ENCODE measurements at regions not wholly inside any gene's neighbourhood (a gene's known extent, or its start where the extent isn't known, plus 50 kb on each side); places are given as distances from the start of the nearest gene placed in this dataset.

DNA sequence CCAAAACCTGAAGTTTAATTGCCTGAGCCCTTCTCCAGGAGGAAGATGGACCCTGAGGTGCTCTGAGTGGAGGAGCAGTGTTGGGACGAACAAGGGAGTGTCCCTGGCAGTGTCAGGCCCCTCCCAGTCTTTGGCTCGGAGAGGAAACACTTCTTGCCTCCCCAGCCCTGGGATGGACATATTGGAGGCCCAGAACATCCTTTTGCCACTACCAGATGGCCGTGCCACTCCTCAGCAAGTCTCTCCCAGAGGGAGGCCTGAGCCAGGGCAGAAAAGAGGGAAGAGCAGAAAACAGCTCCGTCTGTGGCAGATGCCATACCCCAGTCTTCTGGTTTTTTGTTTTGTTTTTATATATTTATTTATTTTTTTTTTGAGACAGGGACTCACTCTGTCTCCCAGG is 91.5 kb upstream of the CRHR1 start:
- H3K27ac Mint-ChIP-seq, result no peak overlapping the region
- H3K9me3 Mint-ChIP-seq, result no peaks in the 10 kb centered on the region
- no peaks in the 10 kb centered on the region for H3K36me3 Mint-ChIP-seq (ENCODE audit: low read depth)
- peaks cover 42% of the 10 kb centered on the region for H3K27me3 Mint-ChIP-seq (ENCODE audit: low read depth)
- TF ChIP-seq, protein P1, sequence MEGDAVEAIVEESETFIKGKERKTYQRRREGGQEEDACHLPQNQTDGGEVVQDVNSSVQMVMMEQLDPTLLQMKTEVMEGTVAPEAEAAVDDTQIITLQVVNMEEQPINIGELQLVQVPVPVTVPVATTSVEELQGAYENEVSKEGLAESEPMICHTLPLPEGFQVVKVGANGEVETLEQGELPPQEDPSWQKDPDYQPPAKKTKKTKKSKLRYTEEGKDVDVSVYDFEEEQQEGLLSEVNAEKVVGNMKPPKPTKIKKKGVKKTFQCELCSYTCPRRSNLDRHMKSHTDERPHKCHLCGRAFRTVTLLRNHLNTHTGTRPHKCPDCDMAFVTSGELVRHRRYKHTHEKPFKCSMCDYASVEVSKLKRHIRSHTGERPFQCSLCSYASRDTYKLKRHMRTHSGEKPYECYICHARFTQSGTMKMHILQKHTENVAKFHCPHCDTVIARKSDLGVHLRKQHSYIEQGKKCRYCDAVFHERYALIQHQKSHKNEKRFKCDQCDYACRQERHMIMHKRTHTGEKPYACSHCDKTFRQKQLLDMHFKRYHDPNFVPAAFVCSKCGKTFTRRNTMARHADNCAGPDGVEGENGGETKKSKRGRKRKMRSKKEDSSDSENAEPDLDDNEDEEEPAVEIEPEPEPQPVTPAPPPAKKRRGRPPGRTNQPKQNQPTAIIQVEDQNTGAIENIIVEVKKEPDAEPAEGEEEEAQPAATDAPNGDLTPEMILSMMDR (IDR thresholded peaks at IDR 0.05; ENCODE audit: unreplicated experiment in 3 of 3), result no peak
- H3K4me1 Mint-ChIP-seq, result no peaks in the 10 kb centered on the region
- no peak overlapping the region for H3K4me3 Mint-ChIP-seq

DNA sequence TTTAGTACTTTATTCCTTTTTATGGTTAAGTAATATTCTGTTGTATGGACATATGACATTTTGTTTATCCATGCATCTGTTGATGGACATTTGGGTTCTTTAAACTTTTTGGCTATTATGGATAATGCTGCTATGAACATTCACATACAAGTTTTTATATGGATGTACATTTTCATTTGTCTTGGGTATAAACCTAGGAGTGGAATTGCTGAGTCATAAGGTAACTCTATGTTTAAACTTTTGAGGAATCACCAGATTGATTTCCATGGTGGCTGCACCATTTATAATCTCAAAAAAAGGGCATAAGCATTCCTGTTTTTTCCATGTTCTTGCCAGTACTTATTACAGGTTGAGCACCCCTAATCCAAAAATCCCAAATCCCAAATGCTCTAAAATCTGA is 90.3 kb upstream of the CRHR1 start:
- TF ChIP-seq, protein P1 (IDR thresholded peaks at IDR 0.05; ENCODE audit: unreplicated experiment in 3 of 3), result no peak
- no peaks in the 10 kb centered on the region for H3K4me1 Mint-ChIP-seq
- H3K36me3 Mint-ChIP-seq (ENCODE audit: low read depth), result no peaks in the 10 kb centered on the region
- peaks cover 42% of the 10 kb centered on the region for H3K27me3 Mint-ChIP-seq (ENCODE audit: low read depth)
- H3K27ac Mint-ChIP-seq, result no peak overlapping the region
- no peaks in the 10 kb centered on the region for H3K9me3 Mint-ChIP-seq
- no peak overlapping the region for H3K4me3 Mint-ChIP-seq

DNA sequence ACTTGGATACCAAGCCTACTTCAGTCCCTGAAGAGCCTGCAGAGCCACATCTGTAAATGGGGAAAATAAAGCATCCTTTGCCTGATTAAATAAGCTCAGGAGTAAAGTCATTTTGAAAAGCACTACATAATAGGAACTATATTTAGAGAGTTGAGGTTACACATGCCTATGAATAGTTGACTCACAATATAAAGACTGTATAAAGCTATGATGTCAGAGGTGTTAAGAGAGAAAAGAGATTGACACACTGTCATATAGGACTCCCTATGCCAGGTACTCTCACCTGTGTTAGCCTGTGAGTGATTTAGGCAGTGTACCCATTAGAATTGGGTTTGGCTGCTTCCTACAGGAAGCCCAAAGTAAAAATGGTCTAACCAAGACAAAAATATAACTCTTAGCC is 87.7 kb upstream of the CRHR1 start:
- Mint-ChIP-seq H3K36me3 (ENCODE audit: low read depth) (no peaks in the 10 kb centered on the region), H3K4me1 (no peaks in the 10 kb centered on the region), H3K27me3 (ENCODE audit: low read depth) (peaks cover 27% of the 10 kb centered on the region), H3K27ac (no peak overlapping the region), H3K4me3 (no peak overlapping the region), H3K9me3 (no peaks in the 10 kb centered on the region)
- TF ChIP-seq, protein P1 (IDR thresholded peaks at IDR 0.05; ENCODE audit: unreplicated experiment in 3 of 3), result no peak

DNA sequence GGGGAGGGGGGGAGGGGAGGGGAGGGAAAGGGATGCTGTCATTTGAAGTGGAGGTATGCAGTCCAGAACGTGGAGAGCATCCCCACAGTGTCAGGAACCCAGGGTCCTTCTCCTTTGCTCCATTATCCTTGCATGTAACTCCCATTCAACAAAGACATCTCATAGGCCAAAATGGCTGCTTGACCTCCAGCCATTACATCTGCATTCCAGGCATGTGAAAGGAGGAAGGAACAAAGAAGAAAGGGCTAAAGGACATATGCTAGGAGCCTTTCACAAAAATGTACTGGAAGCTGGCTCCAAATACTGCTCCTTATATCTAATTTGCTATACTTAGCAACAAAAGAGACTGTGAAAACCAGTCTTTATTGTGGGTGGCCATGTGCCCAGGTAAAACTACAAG is 87.0 kb upstream of the CRHR1 start:
- peaks cover 24% of the 10 kb centered on the region for H3K27me3 Mint-ChIP-seq (ENCODE audit: low read depth)
- TF ChIP-seq, protein P1 (IDR thresholded peaks at IDR 0.05; ENCODE audit: unreplicated experiment in 3 of 3), result no peak
- no peaks in the 10 kb centered on the region for H3K9me3 Mint-ChIP-seq
- no peaks in the 10 kb centered on the region for H3K4me1 Mint-ChIP-seq
- H3K36me3 Mint-ChIP-seq (ENCODE audit: low read depth), result no peaks in the 10 kb centered on the region
- no peak overlapping the region for H3K27ac Mint-ChIP-seq
- H3K4me3 Mint-ChIP-seq, result no peak overlapping the region

DNA sequence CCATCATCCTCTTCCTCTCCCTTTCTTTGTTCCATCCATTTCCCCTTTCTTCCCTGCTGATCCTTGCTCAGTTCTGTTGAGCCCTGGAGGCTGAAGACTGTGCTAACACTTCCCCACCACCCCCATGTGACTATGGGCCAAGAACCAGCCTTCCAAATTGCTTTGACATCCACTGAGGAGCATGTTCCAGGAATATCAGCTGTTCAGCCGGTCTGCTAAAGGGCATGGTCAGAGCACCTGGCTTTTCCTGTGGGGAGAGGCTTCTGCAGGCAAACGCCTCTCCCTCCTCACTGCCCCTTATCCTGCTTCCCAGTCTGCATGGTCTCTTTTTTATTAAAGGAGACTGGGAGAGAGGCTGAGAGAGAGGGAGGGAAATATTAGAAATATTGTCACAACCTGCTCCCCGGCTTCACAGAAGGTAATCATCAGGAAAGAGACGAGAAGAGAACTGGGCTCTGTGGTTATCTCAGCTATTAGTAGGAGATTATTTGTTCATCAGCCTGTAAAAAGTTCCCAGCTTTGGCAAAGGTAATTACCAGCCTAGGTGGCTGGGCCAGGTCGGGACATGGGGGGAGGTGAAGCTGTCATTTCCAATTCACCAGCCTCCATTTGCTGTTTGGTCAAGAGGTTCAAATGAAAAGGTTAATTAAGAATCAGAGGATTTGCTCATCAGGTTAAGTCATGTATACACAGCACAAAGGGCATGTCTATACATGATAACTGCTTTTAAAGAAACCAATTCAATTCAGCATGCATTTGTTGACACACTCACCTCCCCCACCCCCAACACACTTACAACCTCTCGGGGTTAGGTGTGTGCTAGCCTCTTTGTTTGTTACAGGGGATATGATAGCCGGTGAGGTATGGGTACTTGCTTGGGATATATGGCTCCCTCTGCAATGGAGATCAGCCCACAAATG is 83.7 kb upstream of the CRHR1 start:
- Mint-ChIP-seq H3K4me1 (no peaks in the 10 kb centered on the region), H3K27me3 (ENCODE audit: low read depth) (peaks cover 42% of the 10 kb centered on the region), H3K36me3 (ENCODE audit: low read depth) (no peaks in the 10 kb centered on the region), H3K27ac (no peak overlapping the region), H3K9me3 (no peaks in the 10 kb centered on the region), H3K4me3 (no peak overlapping the region)
- TF ChIP-seq, protein P1 (IDR thresholded peaks at IDR 0.05; ENCODE audit: unreplicated experiment in 3 of 3), result no peak
